Astrocyte (in vitro differentiated cells and primary cell): ENCODE measurements at regions not wholly inside any gene's neighbourhood (a gene's known extent, or its start where the extent isn't known, plus 50 kb on each side); places are given as distances from the start of the nearest gene placed in this dataset.

ENCODE experiments used
- DNase-seq: peaks from one replicate; pipeline ENCODE4 v3.0.0-alpha.2; 2010; ENCODE audit warnings: low read depth
- FAIRE-seq: peaks from 2 replicates; lab custom pipeline; 2011; peaks lifted over from hg19 to GRCh38; lab: Jason Lieb, UNC
- H2AFZ ChIP-seq: 2 replicates; pipeline ENCODE4 v1.6.0; 2012; ENCODE audit warnings: low read depth, low read length, inconsistent platforms
- H3K27ac ChIP-seq: 2 replicates; pipeline ENCODE4 v1.5.1; 2011; ENCODE audit warnings: low read depth, low read length, inconsistent platforms
- H3K27me3 ChIP-seq: 2 replicates; pipeline ENCODE4 v1.6.0; 2011; ENCODE audit warnings: low read length, inconsistent platforms; ENCODE audit not compliant: insufficient read depth
- H3K36me3 ChIP-seq: 2 replicates; pipeline ENCODE4 v1.5.1; 2011; ENCODE audit warnings: low read length, inconsistent platforms; ENCODE audit not compliant: insufficient read depth
- H3K4me1 ChIP-seq: 2 replicates; pipeline ENCODE4 v1.5.1; 2011; ENCODE audit warnings: low read length, inconsistent platforms; ENCODE audit not compliant: insufficient read depth
- H3K4me2 ChIP-seq: 2 replicates; pipeline ENCODE4 v1.6.0; 2012; ENCODE audit warnings: low read length, inconsistent platforms
- H3K4me3 ChIP-seq: 2 replicates; pipeline ENCODE4 v1.5.1; 2011; ENCODE audit warnings: low read depth, mild to moderate bottlenecking, low read length, inconsistent platforms; ENCODE audit not compliant: insufficient read depth
- H3K79me2 ChIP-seq: 2 replicates; pipeline ENCODE4 v1.6.0; 2012; ENCODE audit warnings: mild to moderate bottlenecking, low read length, inconsistent platforms; ENCODE audit not compliant: insufficient read depth
- H3K9ac ChIP-seq: 2 replicates; pipeline ENCODE4 v1.6.0; 2012; ENCODE audit warnings: mild to moderate bottlenecking, low read length, inconsistent platforms
- H3K9me3 ChIP-seq: 2 replicates; pipeline ENCODE4 v1.5.1; 2012; ENCODE audit warnings: low read depth, mild to moderate bottlenecking, low read length, inconsistent platforms; ENCODE audit not compliant: insufficient read depth
- H4K20me1 ChIP-seq: 2 replicates; pipeline ENCODE4 v1.6.0; 2012; ENCODE audit warnings: low read length, inconsistent platforms; ENCODE audit not compliant: insufficient read depth
- H3K27ac Mint-ChIP-seq: one replicate; pipeline ENCODE4 v1.8.0; 2021; ENCODE audit warnings: mild to moderate bottlenecking, mixed read lengths; ENCODE audit not compliant: unreplicated experiment
- H3K27me3 Mint-ChIP-seq: one replicate; pipeline ENCODE4 v1.8.0; 2021; ENCODE audit warnings: low read depth, mixed read lengths; ENCODE audit not compliant: unreplicated experiment
- H3K36me3 Mint-ChIP-seq: one replicate; pipeline ENCODE4 v1.8.0; 2021; ENCODE audit warnings: low read depth, mixed read lengths; ENCODE audit not compliant: unreplicated experiment
- H3K4me1 Mint-ChIP-seq: one replicate; pipeline ENCODE4 v1.8.0; 2021; ENCODE audit warnings: low read depth, mixed read lengths; ENCODE audit not compliant: unreplicated experiment
- H3K4me3 Mint-ChIP-seq: one replicate; pipeline ENCODE4 v1.8.0; 2021; ENCODE audit warnings: mild to moderate bottlenecking, moderate library complexity, mixed read lengths; ENCODE audit not compliant: unreplicated experiment
- H3K9me3 Mint-ChIP-seq: one replicate; pipeline ENCODE4 v1.8.0; 2021; ENCODE audit warnings: mild to moderate bottlenecking, mixed read lengths; ENCODE audit not compliant: unreplicated experiment
- CTCF ChIP-seq: IDR thresholded peaks from 2 replicates; pipeline ENCODE4 v1.5.1; 2011; ENCODE audit warnings: low read depth, mild to moderate bottlenecking, inconsistent platforms, low read length, moderate library complexity; ENCODE audit not compliant: insufficient read depth
- EZH2 ChIP-seq: IDR thresholded peaks from 2 replicates; pipeline ENCODE4 v1.6.1; 2012; ENCODE audit warnings: mild to moderate bottlenecking, low read length, inconsistent platforms; ENCODE audit not compliant: insufficient read depth

- H3K36me3 Mint-ChIP-seq: no peaks in the 10 kb centered on the region
- Histone ChIP-seq H3K4me2 (peak overlapping the region; percentile 14), H3K36me3 (no peaks in the 10 kb centered on the region), H4K20me1 (no peaks in the 10 kb centered on the region), H3K4me1 (no peaks in the 10 kb centered on the region), H3K27ac (no peak overlapping the region), H3K9ac (no peak overlapping the region), H3K27me3 (no peaks in the 10 kb centered on the region), H3K4me3 (no peak overlapping the region), H2AFZ (no peak overlapping the region), H3K9me3 (no peaks in the 10 kb centered on the region), H3K79me2 (no peaks in the 10 kb centered on the region)
- peak; percentile 13 for DNase-seq
- no peaks in the 10 kb centered on the region for H3K4me1 Mint-ChIP-seq
- peaks cover 1% of the 10 kb centered on the region for H3K9me3 Mint-ChIP-seq
- H3K27me3 Mint-ChIP-seq: no peaks in the 10 kb centered on the region
- TF ChIP-seq CTCF: no peak
- no peak for TF ChIP-seq EZH2
- H3K27ac Mint-ChIP-seq: no peak overlapping the region
- H3K4me3 Mint-ChIP-seq: no peak overlapping the region
- FAIRE-seq: no peak
These were observed 133.3 kb upstream of the CHL1 start for GRCh38 chr3:63095-63765.

GRCh38 chr3:69690-70089 is 126.9 kb upstream of the CHL1 start:
- TF ChIP-seq EZH2 (no peak), CTCF (no peak)
- Mint-ChIP-seq H3K27ac (no peak overlapping the region), H3K27me3 (no peaks in the 10 kb centered on the region), H3K36me3 (no peaks in the 10 kb centered on the region), H3K4me3 (no peak overlapping the region), H3K9me3 (peaks cover 6% of the 10 kb centered on the region), H3K4me1 (no peaks in the 10 kb centered on the region)
- no peak overlapping the region for H3K27ac ChIP-seq
- H3K4me2 ChIP-seq: no peak overlapping the region
- no peak overlapping the region for H2AFZ ChIP-seq
- H3K4me1 ChIP-seq: peaks cover 4% of the 10 kb centered on the region
- no peaks in the 10 kb centered on the region for H3K27me3 ChIP-seq
- no peaks in the 10 kb centered on the region for H3K9me3 ChIP-seq
- H4K20me1 ChIP-seq: no peaks in the 10 kb centered on the region
- no peak for DNase-seq
- H3K4me3 ChIP-seq: no peak overlapping the region
- no peaks in the 10 kb centered on the region for H3K79me2 ChIP-seq
- no peak overlapping the region for H3K9ac ChIP-seq
- no peaks in the 10 kb centered on the region for H3K36me3 ChIP-seq
- no peak for FAIRE-seq

GRCh38 chr3:72776-73175 is 123.8 kb upstream of the CHL1 start:
- no peak overlapping the region for H3K4me3 ChIP-seq
- TF ChIP-seq EZH2 (no peak), CTCF (no peak)
- H3K27me3 ChIP-seq: no peaks in the 10 kb centered on the region
- Mint-ChIP-seq H3K27me3 (no peaks in the 10 kb centered on the region), H3K9me3 (peaks cover 8% of the 10 kb centered on the region), H3K27ac (no peak overlapping the region), H3K4me1 (no peaks in the 10 kb centered on the region), H3K36me3 (no peaks in the 10 kb centered on the region), H3K4me3 (no peak overlapping the region)
- DNase-seq (no peak), FAIRE-seq (no peak)
- no peak overlapping the region for H3K27ac ChIP-seq
- no peak overlapping the region for H2AFZ ChIP-seq
- no peak overlapping the region for H3K4me2 ChIP-seq
- no peak overlapping the region for H3K9ac ChIP-seq
- H3K4me1 ChIP-seq: peaks cover 10% of the 10 kb centered on the region
- no peaks in the 10 kb centered on the region for H4K20me1 ChIP-seq
- H3K36me3 ChIP-seq: no peaks in the 10 kb centered on the region
- no peaks in the 10 kb centered on the region for H3K9me3 ChIP-seq
- H3K79me2 ChIP-seq: no peaks in the 10 kb centered on the region
